ENCODE measurements at regions not wholly inside any gene's neighbourhood (a gene's known extent, or its start where the extent isn't known, plus 50 kb on each side); places are given as distances from the start of the nearest gene placed in this dataset.

GRCh38 chr14:62585247-62585646 is 460.0 kb downstream of the KCNH5 start:
- WGBS, 2 experiments (ENCODE audit: insufficient coverage in 2 of 2) = no CpG with 5 or more reads among the region's 2 CpGs
- H3K9me3 ChIP-seq (ENCODE audit: control insufficient read depth, low read length) = no peaks in the 10 kb centered on the region
- H3K27ac ChIP-seq (ENCODE audit: low read depth, low read length, severe bottlenecking) = no peak overlapping the region
- no peaks in the 10 kb centered on the region for H3K4me1 ChIP-seq (ENCODE audit: control insufficient read depth, insufficient read depth, low read length, poor library complexity, severe bottlenecking)
- no peak overlapping the region for H3K4me3 ChIP-seq (ENCODE audit: extremely low read depth, insufficient read depth, low read length, poor library complexity, severe bottlenecking)
- H3K36me3 ChIP-seq (ENCODE audit: control insufficient read depth, insufficient read depth, low read length) = no peaks in the 10 kb centered on the region

- Histone ChIP-seq H3K36me3 (ENCODE audit: control insufficient read depth, insufficient read depth, low read length) (no peaks in the 10 kb centered on the region), H3K4me1 (ENCODE audit: control insufficient read depth, insufficient read depth, low read length, poor library complexity, severe bottlenecking) (no peaks in the 10 kb centered on the region), H3K4me3 (ENCODE audit: extremely low read depth, insufficient read depth, low read length, poor library complexity, severe bottlenecking) (no peak overlapping the region), H3K27ac (ENCODE audit: low read depth, low read length, severe bottlenecking) (no peak overlapping the region), H3K9me3 (ENCODE audit: control insufficient read depth, low read length) (no peaks in the 10 kb centered on the region)
- 88 to 100% methylated on average over 1 of the region's 1 CpG for WGBS, 2 experiments (ENCODE audit: insufficient coverage in 2 of 2)
Measured at GRCh38 chr14:62592877-62593276, 452.4 kb downstream of the KCNH5 start.

- no CpG with 5 or more reads among the region's 1 CpG for WGBS, 2 experiments (ENCODE audit: insufficient coverage in 2 of 2)
Measured at GRCh38 chr14:62597143-62597542, 448.1 kb downstream of the KCNH5 start.

GRCh38 chr14:62599616-62600385 is 445.5 kb downstream of the KCNH5 start:
- no peaks in the 10 kb centered on the region for H3K4me1 ChIP-seq (ENCODE audit: control insufficient read depth, insufficient read depth, low read length, poor library complexity, severe bottlenecking)
- no CpG with 5 or more reads among the region's 2 CpGs for WGBS, 2 experiments (ENCODE audit: insufficient coverage in 2 of 2)
- no peak overlapping the region for H3K27ac ChIP-seq (ENCODE audit: low read depth, low read length, severe bottlenecking)
- H3K36me3 ChIP-seq (ENCODE audit: control insufficient read depth, insufficient read depth, low read length) = no peaks in the 10 kb centered on the region
- H3K9me3 ChIP-seq (ENCODE audit: control insufficient read depth, low read length) = no peaks in the 10 kb centered on the region
- H3K4me3 ChIP-seq (ENCODE audit: extremely low read depth, insufficient read depth, low read length, poor library complexity, severe bottlenecking) = no peak overlapping the region

More at GRCh38 chr14:62597143-62597542, 448.1 kb downstream of the KCNH5 start:
- Histone ChIP-seq H3K4me3 (ENCODE audit: extremely low read depth, insufficient read depth, low read length, poor library complexity, severe bottlenecking) (no peak overlapping the region), H3K27ac (ENCODE audit: low read depth, low read length, severe bottlenecking) (no peak overlapping the region), H3K4me1 (ENCODE audit: control insufficient read depth, insufficient read depth, low read length, poor library complexity, severe bottlenecking) (no peaks in the 10 kb centered on the region), H3K36me3 (ENCODE audit: control insufficient read depth, insufficient read depth, low read length) (no peaks in the 10 kb centered on the region), H3K9me3 (ENCODE audit: control insufficient read depth, low read length) (no peaks in the 10 kb centered on the region)

- H3K36me3 ChIP-seq (ENCODE audit: control insufficient read depth, insufficient read depth, low read length) = no peaks in the 10 kb centered on the region
- no peaks in the 10 kb centered on the region for H3K4me1 ChIP-seq (ENCODE audit: control insufficient read depth, insufficient read depth, low read length, poor library complexity, severe bottlenecking)
- H3K4me3 ChIP-seq (ENCODE audit: extremely low read depth, insufficient read depth, low read length, poor library complexity, severe bottlenecking) = no peak overlapping the region
- H3K9me3 ChIP-seq (ENCODE audit: control insufficient read depth, low read length) = no peaks in the 10 kb centered on the region
- H3K27ac ChIP-seq (ENCODE audit: low read depth, low read length, severe bottlenecking) = no peak overlapping the region
- WGBS, 2 experiments (ENCODE audit: insufficient coverage in 2 of 2) = no CpG with 5 or more reads among the region's 2 CpGs
Measured at GRCh38 chr14:62602712-62603111, 442.5 kb downstream of the KCNH5 start.

- no peaks in the 10 kb centered on the region for H3K4me1 ChIP-seq (ENCODE audit: control insufficient read depth, insufficient read depth, low read length, poor library complexity, severe bottlenecking)
- H3K9me3 ChIP-seq (ENCODE audit: control insufficient read depth, low read length) = no peaks in the 10 kb centered on the region
- no peak overlapping the region for H3K27ac ChIP-seq (ENCODE audit: low read depth, low read length, severe bottlenecking)
- H3K4me3 ChIP-seq (ENCODE audit: extremely low read depth, insufficient read depth, low read length, poor library complexity, severe bottlenecking) = no peak overlapping the region
- H3K36me3 ChIP-seq (ENCODE audit: control insufficient read depth, insufficient read depth, low read length) = no peaks in the 10 kb centered on the region
- WGBS, 2 experiments (ENCODE audit: insufficient coverage in 2 of 2) = 94 to 100% methylated on average over 1 to 2 of the region's 2 CpGs
Measured at GRCh38 chr14:62604524-62604923, 440.7 kb downstream of the KCNH5 start.

- 63% methylated on average over 1 of the region's 3 CpGs; no CpG with 5 or more reads in 1 of the 2 experiments for WGBS, 2 experiments (ENCODE audit: insufficient coverage in 2 of 2)
- Histone ChIP-seq H3K27ac (ENCODE audit: low read depth, low read length, severe bottlenecking) (peak overlapping the region; percentile 84), H3K4me3 (ENCODE audit: extremely low read depth, insufficient read depth, low read length, poor library complexity, severe bottlenecking) (no peak overlapping the region)
Measured at GRCh38 chr14:62614122-62614521, 431.1 kb downstream of the KCNH5 start.

GRCh38 chr14:62616668-62617067 is 428.6 kb downstream of the KCNH5 start:
- Histone ChIP-seq H3K27ac (ENCODE audit: low read depth, low read length, severe bottlenecking) (no peak overlapping the region), H3K4me1 (ENCODE audit: control insufficient read depth, insufficient read depth, low read length, poor library complexity, severe bottlenecking) (no peaks in the 10 kb centered on the region), H3K9me3 (ENCODE audit: control insufficient read depth, low read length) (no peaks in the 10 kb centered on the region), H3K36me3 (ENCODE audit: control insufficient read depth, insufficient read depth, low read length) (no peaks in the 10 kb centered on the region), H3K4me3 (ENCODE audit: extremely low read depth, insufficient read depth, low read length, poor library complexity, severe bottlenecking) (no peak overlapping the region)
- WGBS, 2 experiments (ENCODE audit: insufficient coverage in 2 of 2) = no CpG with 5 or more reads among the region's 4 CpGs

More at GRCh38 chr14:62614122-62614521, 431.1 kb downstream of the KCNH5 start:
- Histone ChIP-seq H3K4me1 (ENCODE audit: control insufficient read depth, insufficient read depth, low read length, poor library complexity, severe bottlenecking) (no peaks in the 10 kb centered on the region), H3K9me3 (ENCODE audit: control insufficient read depth, low read length) (no peaks in the 10 kb centered on the region), H3K36me3 (ENCODE audit: control insufficient read depth, insufficient read depth, low read length) (no peaks in the 10 kb centered on the region)

GRCh38 chr14:62626416-62626815 is 418.8 kb downstream of the KCNH5 start:
- 100% methylated on average over 1 to 2 of the region's 5 CpGs for WGBS, 2 experiments (ENCODE audit: insufficient coverage in 2 of 2)
- no peak overlapping the region for H3K4me3 ChIP-seq (ENCODE audit: extremely low read depth, insufficient read depth, low read length, poor library complexity, severe bottlenecking)
- peaks cover 4% of the 10 kb centered on the region for H3K4me1 ChIP-seq (ENCODE audit: control insufficient read depth, insufficient read depth, low read length, poor library complexity, severe bottlenecking)
- no peaks in the 10 kb centered on the region for H3K36me3 ChIP-seq (ENCODE audit: control insufficient read depth, insufficient read depth, low read length)
- H3K27ac ChIP-seq (ENCODE audit: low read depth, low read length, severe bottlenecking) = no peak overlapping the region
- H3K9me3 ChIP-seq (ENCODE audit: control insufficient read depth, low read length) = peaks cover 10% of the 10 kb centered on the region

- peaks cover 4% of the 10 kb centered on the region for H3K4me1 ChIP-seq (ENCODE audit: control insufficient read depth, insufficient read depth, low read length, poor library complexity, severe bottlenecking)
- no peak overlapping the region for H3K4me3 ChIP-seq (ENCODE audit: extremely low read depth, insufficient read depth, low read length, poor library complexity, severe bottlenecking)
- H3K9me3 ChIP-seq (ENCODE audit: control insufficient read depth, low read length) = peaks cover 10% of the 10 kb centered on the region
- WGBS, 2 experiments (ENCODE audit: insufficient coverage in 2 of 2) = 97 to 100% methylated on average over 3 to 4 of the region's 9 CpGs
- H3K36me3 ChIP-seq (ENCODE audit: control insufficient read depth, insufficient read depth, low read length) = no peaks in the 10 kb centered on the region
- H3K27ac ChIP-seq (ENCODE audit: low read depth, low read length, severe bottlenecking) = no peak overlapping the region
Measured at GRCh38 chr14:62629176-62629725, 416.0 kb downstream of the KCNH5 start.

- WGBS, 2 experiments (ENCODE audit: insufficient coverage in 2 of 2) = 100% methylated on average over 1 to 3 of the region's 3 CpGs
Measured at GRCh38 chr14:62631176-62631575, 414.1 kb downstream of the KCNH5 start.

More at GRCh38 chr14:62631176-62631575, 414.1 kb downstream of the KCNH5 start:
- Histone ChIP-seq H3K4me3 (ENCODE audit: extremely low read depth, insufficient read depth, low read length, poor library complexity, severe bottlenecking) (no peak overlapping the region), H3K4me1 (ENCODE audit: control insufficient read depth, insufficient read depth, low read length, poor library complexity, severe bottlenecking) (peaks cover 4% of the 10 kb centered on the region), H3K27ac (ENCODE audit: low read depth, low read length, severe bottlenecking) (no peak overlapping the region), H3K36me3 (ENCODE audit: control insufficient read depth, insufficient read depth, low read length) (no peaks in the 10 kb centered on the region), H3K9me3 (ENCODE audit: control insufficient read depth, low read length) (peaks cover 4% of the 10 kb centered on the region)

Measured in mesodermal cell (in vitro differentiated cells).